ENCODE measurements at regions not wholly inside any gene's neighbourhood (a gene's known extent, or its start where the extent isn't known, plus 50 kb on each side); places are given as distances from the start of the nearest gene placed in this dataset.

GRCh38 chr7:115578576-115578975, 452.0 kb downstream of the TFEC start (continued):
- no peak for TF ChIP-seq ETS1 (IDR thresholded peaks at IDR 0.05)

GRCh38 chr7:115574681-115575291, 455.8 kb downstream of the TFEC start:
- ATAC-seq, result no peak; the same call in 2 of the 3 replicates
- 0 out of 2 replicates have a peak overlapping the region, but pooled peaks have one; percentile 24 for H2AFZ ChIP-seq
- peak overlapping the region; percentile 20; the same call in 1 of the 2 replicates for H3K27ac Mint-ChIP-seq
- no peaks in the 10 kb centered on the region for H3K9me3 Mint-ChIP-seq
- H4K20me1 ChIP-seq (replicated peaks; ENCODE audit: insufficient read depth), result no peaks in the 10 kb centered on the region
- peaks cover 11% of the 10 kb centered on the region for H3K4me1 Mint-ChIP-seq
- H3K9me2 ChIP-seq (ENCODE audit: insufficient read depth), result no peaks in the 10 kb centered on the region
- no peak overlapping the region for H3K4me3 Mint-ChIP-seq
- H3K36me3 ChIP-seq (ENCODE audit: insufficient read depth), result no peaks in the 10 kb centered on the region
- peak; percentile 3 for DNase-seq (ENCODE audit: low spot score)
- no peak overlapping the region for H3K4me3 ChIP-seq
- no peaks in the 10 kb centered on the region for H3F3A ChIP-seq (replicated peaks; ENCODE audit: low read depth)
- H3K79me2 ChIP-seq (replicated peaks; ENCODE audit: insufficient read depth), result no peaks in the 10 kb centered on the region
- H3K27me3 ChIP-seq (ENCODE audit: insufficient read depth), result no peaks in the 10 kb centered on the region
- H3K36me3 Mint-ChIP-seq (ENCODE audit: low read depth), result no peaks in the 10 kb centered on the region
- no peaks in the 10 kb centered on the region for H3K4me1 ChIP-seq (ENCODE audit: insufficient read depth)
- no peak overlapping the region for H3K27ac ChIP-seq (ENCODE audit: low read depth)
- peaks cover 1% of the 10 kb centered on the region for H3K27me3 Mint-ChIP-seq (ENCODE audit: insufficient read depth, low read depth, poor library complexity)
- TF ChIP-seq POLR2AphosphoS5 (IDR thresholded peaks at IDR 0.05; ENCODE audit: low read depth) (no peak), EZH2phosphoT487 (IDR thresholded peaks at IDR 0.05; ENCODE audit: unreplicated experiment) (no peak), JUNB (IDR thresholded peaks at IDR 0.05; ENCODE audit: unreplicated experiment) (no peak), ZNF114 (CRISPR knock-in tag; IDR thresholded peaks at IDR 0.05) (no peak), ZNF331 (CRISPR knock-in tag; IDR thresholded peaks at IDR 0.05; ENCODE audit: low read depth) (no peak), REST (IDR thresholded peaks at IDR 0.05; ENCODE audit: unreplicated experiment) (no peak), CTCF (conservative IDR thresholded peaks at IDR 0.05; ENCODE audit: low read depth in 2 of 2) (no peak)
- no peak overlapping the region for H3K4me2 ChIP-seq
